Esophagus muscularis mucosa (tissue), 4 donors: ENCODE measurements at regions not wholly inside any gene's neighbourhood (a gene's known extent, or its start where the extent isn't known, plus 50 kb on each side); places are given as distances from the start of the nearest gene placed in this dataset.

ENCODE experiments used
- DNase-seq: peaks from one replicate; pipeline ENCODE4 v3.0.0-alpha.2; 2017; ENCODE audit errors: extremely low spot score
- H3K27ac ChIP-seq, 4 donors: fragments of 200-600 bp; sonication (generic); replicated peaks in 1 of 4; 1 replicate in 3 of 4; 2 replicates in 1 of 4; pipeline ENCODE4 v1.5.1; 2016 to 2019; ENCODE audit warnings: mild to moderate bottlenecking in 1 of 4
- H3K27me3 ChIP-seq, 4 donors: fragments of 200-600 bp; sonication (generic); one replicate each; pipeline versions ENCODE4 v1.5.1 to v1.6.0; 2016 to 2019
- H3K36me3 ChIP-seq, 4 donors: fragments of 200-600 bp; sonication (generic); one replicate each; pipeline ENCODE4 v1.5.1; 2016 to 2019
- H3K4me1 ChIP-seq, 4 donors: fragments of 200-600 bp; sonication (generic); one replicate each; pipeline ENCODE4 v1.5.1; 2016 to 2019
- H3K4me3 ChIP-seq, 4 donors: fragments of 200-600 bp; sonication (generic); 1 replicate in 2 of 4; 2 replicates in 2 of 4; pipeline ENCODE4 v1.5.1; 2016 to 2019; ENCODE audit warnings: mild to moderate bottlenecking in 4 of 4, moderate library complexity in 1 of 4
- H3K9me3 ChIP-seq, 4 donors: fragments of 200-600 bp; sonication (generic); 1 replicate in 3 of 4; 2 replicates in 1 of 4; pipeline ENCODE4 v1.5.1; 2016 to 2019
- CTCF ChIP-seq, 3 experiments: fragments of 200-600 bp in 2 of 3; fragments of 450-650 bp in 1 of 3; sonication (generic) in 2 of 3; IDR thresholded peaks; one replicate each; pipeline ENCODE4 v1.5.1; 2017 to 2019; ENCODE audit warnings: antibody characterized with exemption in 3 of 3, mild to moderate bottlenecking in 2 of 3, moderate library complexity in 1 of 3
- EP300 ChIP-seq: sonication (generic); formaldehyde crosslinking; IDR thresholded peaks from one replicate; pipeline ENCODE4 v1.6.1; 2017; ENCODE audit warnings: antibody characterized with exemption
- POLR2A ChIP-seq: fragments of 450-650 bp; IDR thresholded peaks from one replicate; pipeline ENCODE4 v1.6.1; 2017; ENCODE audit warnings: antibody characterized with exemption, moderate library complexity, mild to moderate bottlenecking, low read depth
- POLR2AphosphoS5 ChIP-seq, 2 donors: sonication (generic); formaldehyde crosslinking; IDR thresholded peaks; one replicate each; pipeline ENCODE4 v1.6.1; 2017; ENCODE audit warnings: antibody characterized with exemption in 2 of 2
- WGBS: methylation state at CpG from one replicate; pipeline ENCODE4 v1.1.5; 2018; 5-methylcytosine and 5-hydroxymethylcytosine counted together
- intact Hi-C: fragments of 100-400 bp; cut with DNase I; formaldehyde crosslinking; loops from one replicate; pipeline ENCODE4 v1.15.1; 2023

GRCh38 chr14:83197271-83197670 is 1663.6 kb upstream of the SEL1L start:
- intact Hi-C loops, result no loop called here
- Histone ChIP-seq H3K4me1 (no peaks in the 10 kb centered on the region), H3K4me3 (no peak overlapping the region), H3K9me3 (no peaks in the 10 kb centered on the region), H3K27me3 (no peaks in the 10 kb centered on the region), H3K27ac (no peak overlapping the region), H3K36me3 (no peaks in the 10 kb centered on the region)
- 66% methylated on average over 3 of the region's 3 CpGs for WGBS
- no peak for TF ChIP-seq EP300
- no peak for TF ChIP-seq POLR2A
- TF ChIP-seq POLR2AphosphoS5 (IDR thresholded peaks at IDR 0.05), result no peak
- TF ChIP-seq CTCF (IDR thresholded peaks at IDR 0.05), result no peak
- DNase-seq, result no peak

GRCh38 chr14:83207550-83207949 is 1673.9 kb upstream of the SEL1L start:
- WGBS, result 100% methylated on average over 1 of the region's 1 CpG

GRCh38 chr14:83208341-83208740 is 1674.7 kb upstream of the SEL1L start:
- H3K4me1 ChIP-seq, result no peaks in the 10 kb centered on the region
- H3K36me3 ChIP-seq, result no peaks in the 10 kb centered on the region
- intact Hi-C loops, result no loop called here
- no peak for DNase-seq
- no peak for TF ChIP-seq POLR2AphosphoS5 (IDR thresholded peaks at IDR 0.05)
- TF ChIP-seq CTCF (IDR thresholded peaks at IDR 0.05), result no peak
- no peak for TF ChIP-seq POLR2A
- no peak for TF ChIP-seq EP300
- H3K27me3 ChIP-seq, result no peaks in the 10 kb centered on the region
- H3K9me3 ChIP-seq, result no peaks in the 10 kb centered on the region
- H3K27ac ChIP-seq, result no peak overlapping the region
- 75% methylated on average over 1 of the region's 1 CpG for WGBS
- no peak overlapping the region for H3K4me3 ChIP-seq

More at GRCh38 chr14:83207550-83207949, 1673.9 kb upstream of the SEL1L start:
- DNase-seq, result no peak
- TF ChIP-seq POLR2AphosphoS5 (IDR thresholded peaks at IDR 0.05) (no peak), EP300 (no peak), POLR2A (no peak), CTCF (IDR thresholded peaks at IDR 0.05) (no peak)
- no peaks in the 10 kb centered on the region for H3K4me1 ChIP-seq
- H3K9me3 ChIP-seq, result no peaks in the 10 kb centered on the region
- intact Hi-C loops, result no loop called here
- no peaks in the 10 kb centered on the region for H3K27me3 ChIP-seq
- no peak overlapping the region for H3K4me3 ChIP-seq
- no peak overlapping the region for H3K27ac ChIP-seq
- H3K36me3 ChIP-seq, result no peaks in the 10 kb centered on the region

GRCh38 chr14:83217492-83217891 is 1683.8 kb upstream of the SEL1L start:
- Histone ChIP-seq H3K27ac (no peak overlapping the region), H3K4me1 (no peaks in the 10 kb centered on the region), H3K4me3 (no peak overlapping the region), H3K9me3 (no peaks in the 10 kb centered on the region), H3K27me3 (no peaks in the 10 kb centered on the region), H3K36me3 (no peaks in the 10 kb centered on the region)
- intact Hi-C loops, result no loop called here
- DNase-seq, result no peak
- TF ChIP-seq CTCF (IDR thresholded peaks at IDR 0.05), result no peak
- TF ChIP-seq POLR2AphosphoS5 (IDR thresholded peaks at IDR 0.05), result no peak
- no peak for TF ChIP-seq EP300
- no peak for TF ChIP-seq POLR2A

- Histone ChIP-seq H3K27me3 (no peaks in the 10 kb centered on the region), H3K4me3 (no peak overlapping the region), H3K36me3 (no peaks in the 10 kb centered on the region), H3K9me3 (no peaks in the 10 kb centered on the region), H3K4me1 (no peaks in the 10 kb centered on the region), H3K27ac (no peak overlapping the region)
- no peak for DNase-seq
- TF ChIP-seq POLR2AphosphoS5 (IDR thresholded peaks at IDR 0.05) (no peak), EP300 (no peak), POLR2A (no peak), CTCF (IDR thresholded peaks at IDR 0.05) (no peak)
- WGBS, result 70% methylated on average over 5 of the region's 5 CpGs
- intact Hi-C loops, result no loop called here
Measured at GRCh38 chr14:83247924-83248639, 1714.4 kb upstream of the SEL1L start.
